GM06990 (cell line): ENCODE measurements at regions not wholly inside any gene's neighbourhood (a gene's known extent, or its start where the extent isn't known, plus 50 kb on each side); places are given as distances from the start of the nearest gene placed in this dataset.

Experiments
- DNase-seq: peaks from one replicate; pipeline ENCODE4 v3.0.0-alpha.2; 2011; ENCODE audit not compliant: insufficient read length; ENCODE audit errors: extremely low read depth
- H3K27me3 ChIP-seq: replicated peaks from 2 replicates; pipeline ENCODE4 v1.6.0; 2011; ENCODE audit warnings: low read length; ENCODE audit not compliant: control insufficient read depth, insufficient read depth
- H3K36me3 ChIP-seq: 2 replicates; pipeline ENCODE4 v1.5.1; 2011; ENCODE audit warnings: low read length; ENCODE audit not compliant: control insufficient read depth, insufficient read depth
- H3K4me3 ChIP-seq: replicated peaks from 2 replicates; pipeline ENCODE4 v1.5.1; 2011; ENCODE audit warnings: low read depth, mild to moderate bottlenecking, control low read depth, low read length
- TF ChIP-seq, protein P1 (sequence below): IDR thresholded peaks from 2 replicates; pipeline ENCODE4 v1.5.1; 2011; ENCODE audit warnings: low read length, control low read depth, mild to moderate bottlenecking, inconsistent platforms; ENCODE audit not compliant: insufficient read depth, poor library complexity, severe bottlenecking

DNA sequence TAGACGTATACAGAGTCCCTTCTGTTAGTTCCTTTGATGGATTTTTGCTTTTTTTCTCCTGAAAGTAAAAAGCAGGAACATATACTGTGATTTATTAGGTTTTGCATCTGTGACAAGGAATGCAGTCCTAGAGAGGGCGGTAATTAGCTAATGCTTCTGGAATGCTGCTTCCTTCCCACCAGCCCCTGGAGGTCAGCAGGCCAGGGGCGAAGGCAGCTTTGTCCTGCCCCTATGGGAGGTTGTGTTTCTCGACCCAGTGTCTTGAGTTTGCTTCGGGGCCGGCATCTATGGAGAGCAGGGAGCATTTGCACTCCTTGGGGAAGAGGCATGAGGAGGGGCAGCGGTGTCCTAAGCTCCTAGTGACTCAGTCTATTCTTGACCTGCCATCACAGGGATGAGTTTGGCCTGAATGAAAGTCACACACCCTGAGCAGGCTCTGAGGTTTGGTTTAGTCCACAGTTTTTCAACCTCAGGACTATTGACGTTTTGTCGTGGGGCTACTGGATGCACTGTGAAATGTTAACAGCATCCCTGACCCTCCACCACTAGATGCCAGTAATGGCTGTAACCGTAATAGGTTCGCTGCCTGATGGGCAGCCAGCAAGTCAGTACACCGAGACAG is 85.0 kb upstream of the KCNJ15 start:
- TF ChIP-seq, protein P1, sequence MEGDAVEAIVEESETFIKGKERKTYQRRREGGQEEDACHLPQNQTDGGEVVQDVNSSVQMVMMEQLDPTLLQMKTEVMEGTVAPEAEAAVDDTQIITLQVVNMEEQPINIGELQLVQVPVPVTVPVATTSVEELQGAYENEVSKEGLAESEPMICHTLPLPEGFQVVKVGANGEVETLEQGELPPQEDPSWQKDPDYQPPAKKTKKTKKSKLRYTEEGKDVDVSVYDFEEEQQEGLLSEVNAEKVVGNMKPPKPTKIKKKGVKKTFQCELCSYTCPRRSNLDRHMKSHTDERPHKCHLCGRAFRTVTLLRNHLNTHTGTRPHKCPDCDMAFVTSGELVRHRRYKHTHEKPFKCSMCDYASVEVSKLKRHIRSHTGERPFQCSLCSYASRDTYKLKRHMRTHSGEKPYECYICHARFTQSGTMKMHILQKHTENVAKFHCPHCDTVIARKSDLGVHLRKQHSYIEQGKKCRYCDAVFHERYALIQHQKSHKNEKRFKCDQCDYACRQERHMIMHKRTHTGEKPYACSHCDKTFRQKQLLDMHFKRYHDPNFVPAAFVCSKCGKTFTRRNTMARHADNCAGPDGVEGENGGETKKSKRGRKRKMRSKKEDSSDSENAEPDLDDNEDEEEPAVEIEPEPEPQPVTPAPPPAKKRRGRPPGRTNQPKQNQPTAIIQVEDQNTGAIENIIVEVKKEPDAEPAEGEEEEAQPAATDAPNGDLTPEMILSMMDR = no peak
- no peak for DNase-seq

DNA sequence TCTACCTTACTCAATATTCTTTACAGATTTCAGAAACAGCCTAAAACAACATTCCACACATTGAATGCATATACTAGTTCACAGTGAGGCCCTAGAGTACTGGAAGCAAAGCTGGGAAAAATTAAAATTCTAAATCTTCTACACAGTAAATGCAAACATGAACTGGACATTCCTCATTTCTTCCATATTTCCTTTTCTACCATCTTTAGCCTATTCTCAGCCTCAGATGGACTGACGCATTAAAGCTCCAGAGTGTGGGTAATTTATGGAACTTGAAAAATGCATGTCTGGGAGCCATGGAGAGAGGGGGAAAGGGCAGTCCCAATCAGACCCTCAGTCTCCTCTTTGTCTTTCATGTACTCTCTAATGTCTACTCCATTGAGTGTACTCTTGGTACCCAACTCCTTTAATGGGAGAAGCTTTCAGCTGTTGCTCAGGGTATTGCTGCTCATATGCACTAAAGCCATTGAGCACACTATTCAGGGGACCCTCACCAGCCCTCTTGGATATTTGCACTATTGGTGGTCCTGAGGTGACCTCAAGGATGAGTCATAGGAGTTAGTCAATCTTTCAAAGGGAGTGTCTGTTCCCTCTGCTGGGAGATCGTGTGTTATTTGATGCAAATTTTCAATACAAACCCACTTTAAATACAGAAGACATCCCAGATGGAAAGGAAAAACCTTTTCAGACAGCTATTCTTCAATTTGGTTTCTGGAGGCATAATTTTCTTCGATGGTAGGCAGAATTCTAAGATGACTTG is 83.3 kb upstream of the KCNJ15 start:
- no peaks in the 10 kb centered on the region for H3K27me3 ChIP-seq
- no peak overlapping the region for H3K4me3 ChIP-seq
- no peak for DNase-seq
- no peaks in the 10 kb centered on the region for H3K36me3 ChIP-seq
- TF ChIP-seq, protein P1 = no peak

More for the DNA sequence above, 85.0 kb upstream of the KCNJ15 start:
- Histone ChIP-seq H3K4me3 (no peak overlapping the region), H3K27me3 (no peaks in the 10 kb centered on the region), H3K36me3 (no peaks in the 10 kb centered on the region)

DNA sequence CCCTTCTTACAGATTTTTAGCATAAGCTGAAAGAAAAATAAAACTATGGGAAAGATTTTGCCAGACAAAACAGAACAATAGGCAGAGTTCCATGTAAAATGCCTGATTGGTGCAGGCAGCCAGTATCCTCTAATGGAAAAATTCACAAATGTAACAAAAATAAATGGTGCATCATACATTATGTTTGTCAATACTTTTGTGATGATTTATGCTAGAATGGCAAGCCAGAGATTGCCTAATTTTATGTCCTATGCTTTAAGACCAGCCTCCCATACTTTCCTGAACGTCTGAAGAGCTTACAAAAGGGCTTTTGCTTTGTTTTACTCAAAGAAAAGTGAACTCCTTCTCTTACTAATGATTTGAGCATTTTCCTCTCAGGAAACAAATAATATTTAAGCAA is 81.5 kb upstream of the KCNJ15 start:
- Histone ChIP-seq H3K36me3 (no peaks in the 10 kb centered on the region), H3K4me3 (no peak overlapping the region), H3K27me3 (no peaks in the 10 kb centered on the region; the same call in 1 of the 2 replicates)
- no peak for DNase-seq
- TF ChIP-seq, protein P1 = no peak

DNA sequence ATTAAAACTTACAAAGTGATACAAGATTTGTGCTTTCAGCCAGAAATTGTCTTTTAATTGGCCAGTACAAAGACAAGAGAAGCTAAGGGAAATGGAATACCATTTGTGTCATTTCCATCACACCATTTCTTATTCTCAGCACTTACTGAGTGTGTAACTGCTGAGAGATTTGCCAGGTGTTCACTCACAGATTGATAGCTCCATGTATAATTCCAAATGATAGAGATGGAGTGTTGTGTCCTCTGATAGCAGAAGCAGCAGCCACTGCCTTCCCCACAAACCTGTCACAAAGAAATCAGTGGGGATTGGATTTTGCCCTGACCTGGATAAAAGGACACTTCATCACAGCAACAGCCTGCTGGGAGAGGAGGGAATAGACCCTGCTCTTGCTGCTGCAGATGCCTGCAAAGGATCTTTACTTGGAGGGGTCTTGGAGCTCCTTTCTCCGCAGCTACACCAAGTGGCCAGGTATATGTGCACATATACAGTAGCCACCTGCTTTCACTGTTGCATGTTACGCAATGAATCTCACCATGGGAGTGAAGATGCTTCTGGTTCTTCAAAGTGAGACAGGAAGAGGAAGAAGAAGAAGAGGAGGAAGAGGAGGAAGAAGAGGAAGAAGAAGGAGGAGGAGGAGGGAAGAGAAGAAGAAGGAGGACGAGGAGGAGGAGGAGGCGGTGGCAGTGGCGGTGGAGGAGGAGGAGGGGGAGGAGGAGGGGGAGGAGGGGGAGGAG is 78.7 kb upstream of the KCNJ15 start:
- DNase-seq = no peak
- H3K4me3 ChIP-seq = no peak overlapping the region
- no peaks in the 10 kb centered on the region; the same call in 1 of the 2 replicates for H3K27me3 ChIP-seq
- TF ChIP-seq, protein P1 = no peak
- H3K36me3 ChIP-seq = no peaks in the 10 kb centered on the region

DNA sequence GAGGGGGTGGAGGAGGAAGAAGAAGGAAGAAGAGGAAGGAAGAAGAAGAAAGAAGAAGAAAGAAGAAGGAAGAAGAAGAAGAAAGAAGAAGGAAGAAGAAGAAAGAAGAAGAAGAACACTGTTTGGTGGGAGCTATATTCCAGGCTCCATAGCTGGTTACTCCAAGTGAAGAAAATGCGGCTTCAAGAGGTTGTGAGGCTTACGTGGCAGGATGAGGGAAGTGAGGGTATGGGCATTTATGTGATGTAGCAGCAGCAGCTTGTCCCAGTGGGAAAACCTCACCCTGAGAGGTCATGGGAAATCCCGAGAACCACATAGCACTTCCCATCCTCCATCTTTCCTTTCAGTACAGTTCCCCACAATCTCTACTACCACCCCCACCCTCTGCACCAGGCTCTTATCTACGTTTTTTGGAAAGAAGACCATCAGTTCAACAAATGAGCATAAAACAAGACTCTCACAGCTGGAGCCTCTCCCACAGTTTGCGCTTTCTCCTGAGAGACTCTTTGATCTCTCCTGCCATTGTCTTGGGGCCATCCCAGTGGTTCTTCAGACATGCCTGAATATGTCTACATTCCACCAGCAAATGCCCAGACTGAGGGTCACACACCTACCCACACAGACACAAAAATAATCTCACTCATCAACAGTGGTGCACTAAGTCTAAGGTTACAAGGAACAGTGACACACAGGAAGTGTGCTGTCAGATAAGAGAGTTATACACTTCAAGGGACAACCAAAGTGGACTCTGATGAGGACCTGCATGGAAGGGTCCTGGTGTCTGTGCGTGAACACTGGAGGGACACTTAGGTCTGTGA is 77.9 kb upstream of the KCNJ15 start:
- Histone ChIP-seq H3K36me3 (no peaks in the 10 kb centered on the region), H3K27me3 (no peaks in the 10 kb centered on the region; the same call in 1 of the 2 replicates), H3K4me3 (no peak overlapping the region)
- no peak for DNase-seq
- TF ChIP-seq, protein P1 = no peak
